ENCODE measurements at regions not wholly inside any gene's neighbourhood (a gene's known extent, or its start where the extent isn't known, plus 50 kb on each side); places are given as distances from the start of the nearest gene placed in this dataset.

DNA sequence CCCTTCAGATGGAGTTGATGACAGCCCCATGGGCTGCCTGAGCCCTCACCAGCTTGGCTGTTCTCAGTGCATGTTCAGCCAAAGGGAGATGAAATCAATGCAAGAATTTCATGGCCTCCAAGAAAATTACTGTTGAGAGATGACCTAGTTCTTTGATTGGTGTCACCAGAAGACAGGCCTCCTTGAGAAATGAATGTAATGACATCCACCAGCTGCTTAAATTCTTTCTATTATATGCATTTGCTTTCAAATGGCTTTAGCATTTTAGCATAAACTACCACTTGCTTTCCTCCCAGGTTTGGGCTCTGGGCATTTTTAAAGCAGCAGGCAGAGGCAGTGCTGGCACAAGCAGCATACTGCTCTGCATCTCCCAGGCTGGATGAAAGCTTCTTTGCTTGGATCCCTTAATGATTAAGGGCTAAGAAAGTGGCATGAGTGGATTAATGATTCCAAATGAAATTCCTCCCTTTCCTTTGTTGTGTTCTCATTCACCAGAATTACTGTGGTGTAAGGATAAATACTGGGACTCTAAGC is 278.4 kb downstream of the ZNF326 start:
- no peaks in the 10 kb centered on the region for H3K9me3 ChIP-seq
- TF ChIP-seq CTCF (IDR thresholded peaks at IDR 0.05; ENCODE audit: low read depth, low read length) = no peak
- H3K36me3 ChIP-seq = no peaks in the 10 kb centered on the region
- no peak overlapping the region for H3K4me3 ChIP-seq (ENCODE audit: low read depth, low read length)
- no peaks in the 10 kb centered on the region for H3K27me3 ChIP-seq
- DNase-seq = no peak
- H3K4me1 ChIP-seq = no peaks in the 10 kb centered on the region

DNA sequence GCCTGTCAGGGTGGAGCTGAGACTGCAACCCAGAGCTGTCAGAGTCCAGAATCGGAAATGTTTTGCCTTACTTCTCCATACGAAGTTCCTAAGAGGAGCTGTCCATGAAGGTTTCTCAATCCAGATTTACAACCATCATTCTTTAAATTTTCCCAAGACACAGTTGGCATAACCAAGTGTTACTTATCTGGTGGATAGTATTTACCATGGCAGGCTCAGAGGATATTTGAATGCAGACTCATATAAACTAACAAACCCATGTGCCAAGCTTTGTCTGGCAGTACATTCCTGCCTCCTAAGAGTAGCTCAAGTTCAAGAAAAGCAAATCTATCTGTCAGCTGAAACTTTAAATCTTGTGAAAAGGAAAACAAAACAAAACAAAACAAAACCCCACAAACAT is 267.9 kb downstream of the ZNF326 start:
- no peak overlapping the region for H3K4me3 ChIP-seq (ENCODE audit: low read depth, low read length)

DNA sequence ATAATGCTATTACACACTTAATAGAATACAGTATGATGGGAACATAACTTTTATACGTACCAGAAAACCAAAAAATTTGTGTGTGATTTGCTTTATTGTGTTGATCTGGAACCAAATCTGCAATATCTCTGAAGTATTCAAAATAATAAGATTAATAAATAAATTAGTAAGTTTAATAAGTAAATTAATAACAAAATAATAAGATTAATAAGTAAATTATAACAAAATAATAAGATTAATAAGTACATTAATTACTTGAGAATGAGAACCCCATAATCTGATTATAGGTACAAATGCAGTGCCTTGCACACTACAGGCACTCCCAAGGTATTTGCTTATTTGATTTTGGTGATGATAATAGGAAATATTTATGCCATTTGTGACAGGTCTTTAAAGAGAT is 267.4 kb downstream of the ZNF326 start:
- no peak overlapping the region for H3K4me3 ChIP-seq (ENCODE audit: low read depth, low read length)
- H3K27me3 ChIP-seq = no peaks in the 10 kb centered on the region
- H3K36me3 ChIP-seq = no peaks in the 10 kb centered on the region
- TF ChIP-seq CTCF (IDR thresholded peaks at IDR 0.05; ENCODE audit: low read depth, low read length) = no peak
- DNase-seq = no peak
- H3K9me3 ChIP-seq = no peaks in the 10 kb centered on the region
- no peaks in the 10 kb centered on the region for H3K4me1 ChIP-seq

More for the DNA sequence above, 267.9 kb downstream of the ZNF326 start:
- TF ChIP-seq CTCF (IDR thresholded peaks at IDR 0.05; ENCODE audit: low read depth, low read length) = no peak
- DNase-seq = no peak
- H3K4me1 ChIP-seq = no peaks in the 10 kb centered on the region
- no peaks in the 10 kb centered on the region for H3K9me3 ChIP-seq
- no peaks in the 10 kb centered on the region for H3K27me3 ChIP-seq
- H3K36me3 ChIP-seq = no peaks in the 10 kb centered on the region

DNA sequence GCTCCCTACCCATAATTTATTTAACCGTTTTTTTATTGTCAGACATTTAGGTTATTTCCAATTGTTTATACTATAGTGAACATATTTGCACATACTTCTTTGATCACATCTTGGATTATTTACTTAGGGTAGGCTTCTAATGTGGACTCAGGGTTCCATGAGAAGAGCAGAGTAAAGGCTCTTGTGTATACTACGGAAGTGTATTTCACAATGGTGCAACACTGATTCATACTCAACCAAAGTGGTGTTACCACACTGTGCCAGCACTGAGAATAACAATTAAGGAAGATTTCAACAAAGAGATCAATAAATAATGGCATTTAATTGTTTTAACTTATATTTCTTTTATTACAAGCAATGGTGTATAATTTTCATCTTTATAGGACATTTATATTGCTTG is 251.2 kb downstream of the ZNF326 start:
- Histone ChIP-seq H3K27me3 (no peaks in the 10 kb centered on the region), H3K4me3 (ENCODE audit: low read depth, low read length) (no peak overlapping the region), H3K9me3 (no peaks in the 10 kb centered on the region), H3K4me1 (no peaks in the 10 kb centered on the region), H3K36me3 (no peaks in the 10 kb centered on the region)
- no peak for DNase-seq
- no peak for TF ChIP-seq CTCF (IDR thresholded peaks at IDR 0.05; ENCODE audit: low read depth, low read length)

DNA sequence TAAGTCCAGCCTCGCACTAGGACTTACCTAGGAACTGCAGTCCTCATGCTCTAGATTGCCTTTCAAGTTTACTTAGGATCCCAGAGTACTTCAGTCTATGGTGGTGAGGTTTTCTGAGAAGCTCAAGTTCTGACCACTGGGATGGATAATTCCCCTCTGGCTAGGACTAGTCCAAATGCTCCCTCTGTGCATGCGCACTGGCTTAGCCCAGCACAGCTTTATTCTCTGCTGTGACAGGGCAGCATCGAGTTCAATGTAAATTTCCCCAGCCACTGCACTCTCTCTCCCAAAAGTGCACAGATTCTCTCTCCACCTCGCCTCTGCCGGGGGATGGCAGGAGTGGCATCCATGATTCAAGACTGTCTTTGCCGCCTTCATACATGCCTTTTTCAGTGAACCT is 241.6 kb downstream of the ZNF326 start:
- H3K4me3 ChIP-seq (ENCODE audit: low read depth, low read length) = no peak overlapping the region
- H3K27me3 ChIP-seq = no peaks in the 10 kb centered on the region
- H3K36me3 ChIP-seq = no peaks in the 10 kb centered on the region
- no peaks in the 10 kb centered on the region for H3K9me3 ChIP-seq
- H3K4me1 ChIP-seq = no peaks in the 10 kb centered on the region
- TF ChIP-seq CTCF (IDR thresholded peaks at IDR 0.05; ENCODE audit: low read depth, low read length) = no peak
- no peak for DNase-seq

- H3K4me3 ChIP-seq (ENCODE audit: low read depth, low read length) = no peak overlapping the region
- H3K27me3 ChIP-seq = no peaks in the 10 kb centered on the region
- no peaks in the 10 kb centered on the region for H3K36me3 ChIP-seq
- DNase-seq = no peak
- H3K9me3 ChIP-seq = no peaks in the 10 kb centered on the region
- no peak for TF ChIP-seq CTCF (IDR thresholded peaks at IDR 0.05; ENCODE audit: low read depth, low read length)
- H3K4me1 ChIP-seq = no peaks in the 10 kb centered on the region
Observed at GRCh38 chr1:90223401-90223800, 228.5 kb downstream of the ZNF326 start.

Data from BE2C (cell line).